ENCODE measurements at regions not wholly inside any gene's neighbourhood (a gene's known extent, or its start where the extent isn't known, plus 50 kb on each side); places are given as distances from the start of the nearest gene placed in this dataset.

- no peak for TF ChIP-seq CTCF (tag by site-specific recombination; IDR thresholded peaks at IDR 0.05)
- no peak for TF ChIP-seq ZNF292 (tag by site-specific recombination; IDR thresholded peaks at IDR 0.05; ENCODE audit: borderline replicate concordance, low read depth)
- TF ChIP-seq ZNF623 (tag by site-specific recombination; IDR thresholded peaks at IDR 0.05), result no peak
- TF ChIP-seq ZNF24 (tag by site-specific recombination; IDR thresholded peaks at IDR 0.05), result no peak
- TF ChIP-seq ZNF658 (tag by site-specific recombination; IDR thresholded peaks at IDR 0.05), result no peak
- TF ChIP-seq ZNF324 (tag by site-specific recombination; IDR thresholded peaks at IDR 0.05), result no peak
- TF ChIP-seq ZNF837 (tag by site-specific recombination; IDR thresholded peaks at IDR 0.05), result no peak
- TF ChIP-seq ZNF76 (tag by site-specific recombination; IDR thresholded peaks at IDR 0.05; ENCODE audit: borderline replicate concordance, low read depth), result no peak
- no peak for TF ChIP-seq ZNF169 (tag by site-specific recombination; IDR thresholded peaks at IDR 0.05)
Measured at GRCh38 chr16:79394206-79394605, 206.3 kb downstream of the MAF start.

Data from HEK293 (cell line).